ENCODE measurements at regions not wholly inside any gene's neighbourhood (a gene's known extent, or its start where the extent isn't known, plus 50 kb on each side); places are given as distances from the start of the nearest gene placed in this dataset.

GRCh38 chr20:52473186-52473585 lies 281.6 kb upstream of the ZFP64 start:
- no peak for DNase-seq

- DNase-seq = no peak
Observed at GRCh38 chr20:52470561-52470960, 279.0 kb upstream of the ZFP64 start.

GRCh38 chr20:52469128-52469527 lies 277.5 kb upstream of the ZFP64 start:
- no peak for DNase-seq

- no peak for DNase-seq
Observed at GRCh38 chr20:52465991-52466390, 274.4 kb upstream of the ZFP64 start.

GRCh38 chr20:52461582-52461981 lies 270.0 kb upstream of the ZFP64 start:
- DNase-seq = no peak

- no peak for DNase-seq
Observed at GRCh38 chr20:52459150-52459549, 267.6 kb upstream of the ZFP64 start.

- DNase-seq = no peak
Observed at GRCh38 chr20:52457826-52458225, 266.2 kb upstream of the ZFP64 start.

GRCh38 chr20:52454660-52455059 lies 263.1 kb upstream of the ZFP64 start:
- no peak for DNase-seq

GRCh38 chr20:52448513-52449232 lies 257.1 kb upstream of the ZFP64 start:
- no peak for DNase-seq

- DNase-seq = no peak
Observed at GRCh38 chr20:52447225-52447551, 255.6 kb upstream of the ZFP64 start.

GRCh38 chr20:52446421-52447224 lies 255.0 kb upstream of the ZFP64 start:
- DNase-seq = no peak

- no peak for DNase-seq
Observed at GRCh38 chr20:52444455-52444854, 252.9 kb upstream of the ZFP64 start.

GRCh38 chr20:52443874-52444273 lies 252.3 kb upstream of the ZFP64 start:
- no peak for DNase-seq

GRCh38 chr20:52441710-52442109 lies 250.1 kb upstream of the ZFP64 start:
- DNase-seq = no peak

- DNase-seq = no peak
Observed at GRCh38 chr20:52439375-52439774, 247.8 kb upstream of the ZFP64 start.

- no peak for DNase-seq
Observed at GRCh38 chr20:52438326-52438963, 246.9 kb upstream of the ZFP64 start.

GRCh38 chr20:52434453-52434852 lies 242.9 kb upstream of the ZFP64 start:
- no peak for DNase-seq

- no peak for DNase-seq
Observed at GRCh38 chr20:52434041-52434425, 242.5 kb upstream of the ZFP64 start.

- no peak for DNase-seq
Observed at GRCh38 chr20:52433326-52434040, 241.9 kb upstream of the ZFP64 start.

GRCh38 chr20:52432740-52433139 lies 241.2 kb upstream of the ZFP64 start:
- DNase-seq = no peak

GRCh38 chr20:52429029-52429428 lies 237.4 kb upstream of the ZFP64 start:
- DNase-seq = no peak

GRCh38 chr20:52427960-52428359 lies 236.4 kb upstream of the ZFP64 start:
- no peak for DNase-seq

- no peak for DNase-seq
Observed at GRCh38 chr20:52426856-52427255, 235.3 kb upstream of the ZFP64 start.
